Activated T-helper 2 cell treated with anti-CD3 and anti-CD28 coated beads, Interferon-gamma antibody, Interleukin-2, Interleukin-4, amounts not matched to agents 10 μg/mL and 5 μg/mL and 100 μg/mL, durations not matched to agents 14 hours and 24 hours and 36 hours (primary cell): ENCODE measurements at regions not wholly inside any gene's neighbourhood (a gene's known extent, or its start where the extent isn't known, plus 50 kb on each side); places are given as distances from the start of the nearest gene placed in this dataset.

Experiments
- DNase-seq: peaks from one replicate; pipeline ENCODE4 v3.0.0; 2021; ENCODE audit warnings: low spot score
- H3K27ac Mint-ChIP-seq: one replicate; pipeline ENCODE4 v1.8.0; 2021; ENCODE audit warnings: mixed read lengths
- H3K27me3 Mint-ChIP-seq: one replicate; pipeline ENCODE4 v1.8.0; 2021; ENCODE audit warnings: low read depth, mixed read lengths
- H3K36me3 Mint-ChIP-seq: one replicate; pipeline ENCODE4 v1.8.0; 2021; ENCODE audit warnings: low read depth, mixed read lengths
- H3K4me1 Mint-ChIP-seq: one replicate; pipeline ENCODE4 v1.8.0; 2021; ENCODE audit warnings: low read depth, mixed read lengths
- H3K4me3 Mint-ChIP-seq: one replicate; pipeline ENCODE4 v1.8.0; 2021; ENCODE audit warnings: low read depth, mild to moderate bottlenecking, moderate library complexity, mixed read lengths
- H3K9me3 Mint-ChIP-seq: one replicate; pipeline ENCODE4 v1.8.0; 2021; ENCODE audit warnings: mixed read lengths
- intact Hi-C: fragments of 100-400 bp; cut with micrococcal nuclease; formaldehyde crosslinking; loops from one replicate; pipeline ENCODE4 v1.15.1; 2023

DNA sequence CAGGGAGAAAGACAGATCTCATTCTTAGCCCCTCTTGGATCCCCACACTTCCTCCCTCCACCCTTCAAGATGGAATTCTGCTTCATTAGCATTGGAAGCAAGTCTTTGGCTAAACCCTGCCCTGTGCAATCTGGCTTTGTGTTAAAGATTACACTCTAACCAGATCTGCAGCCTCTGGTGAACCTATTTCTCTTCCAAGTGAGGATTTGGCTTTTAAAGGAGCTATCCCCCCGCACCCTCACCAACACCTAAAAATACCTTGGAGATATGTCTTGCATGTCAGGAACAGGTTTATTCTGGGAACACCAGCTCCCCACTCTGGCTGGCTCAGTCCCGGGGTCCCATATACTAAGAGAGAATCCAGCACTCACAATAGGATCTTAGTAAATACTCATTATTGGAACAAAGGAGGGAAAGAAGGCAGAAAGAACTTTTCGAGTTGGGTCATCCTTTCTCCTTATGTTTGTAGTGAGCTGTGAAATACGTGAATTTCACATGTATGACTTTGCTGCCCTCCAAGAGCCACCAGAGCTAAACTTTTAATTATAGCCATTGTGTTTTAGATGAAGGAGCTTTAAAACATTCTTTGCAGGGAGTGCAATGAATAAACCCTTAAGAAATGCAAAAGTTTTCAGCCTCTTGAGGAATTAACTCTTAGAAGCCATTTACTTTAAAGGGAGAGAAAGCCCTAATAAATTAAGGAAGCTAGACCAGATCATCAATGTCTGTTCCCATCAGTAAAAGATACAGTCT is 53.7 kb upstream of the HRH2 start:
- Mint-ChIP-seq H3K27ac (no peak overlapping the region), H3K27me3 (peaks cover 17% of the 10 kb centered on the region), H3K36me3 (no peaks in the 10 kb centered on the region), H3K9me3 (peaks cover 10% of the 10 kb centered on the region), H3K4me3 (no peak overlapping the region), H3K4me1 (peaks cover 6% of the 10 kb centered on the region)
- no peak for DNase-seq
- intact Hi-C loops: no loop called here

GRCh38 chr5:175606409-175606808 is 51.5 kb upstream of the HRH2 start:
- Mint-ChIP-seq H3K4me1 (peaks cover 11% of the 10 kb centered on the region), H3K27ac (no peak overlapping the region), H3K4me3 (no peak overlapping the region), H3K9me3 (peaks cover 10% of the 10 kb centered on the region), H3K36me3 (no peaks in the 10 kb centered on the region), H3K27me3 (peaks cover 20% of the 10 kb centered on the region)
- DNase-seq: no peak
- intact Hi-C loops: no loop called here
